ENCODE measurements at regions not wholly inside any gene's neighbourhood (a gene's known extent, or its start where the extent isn't known, plus 50 kb on each side); places are given as distances from the start of the nearest gene placed in this dataset.

DNA sequence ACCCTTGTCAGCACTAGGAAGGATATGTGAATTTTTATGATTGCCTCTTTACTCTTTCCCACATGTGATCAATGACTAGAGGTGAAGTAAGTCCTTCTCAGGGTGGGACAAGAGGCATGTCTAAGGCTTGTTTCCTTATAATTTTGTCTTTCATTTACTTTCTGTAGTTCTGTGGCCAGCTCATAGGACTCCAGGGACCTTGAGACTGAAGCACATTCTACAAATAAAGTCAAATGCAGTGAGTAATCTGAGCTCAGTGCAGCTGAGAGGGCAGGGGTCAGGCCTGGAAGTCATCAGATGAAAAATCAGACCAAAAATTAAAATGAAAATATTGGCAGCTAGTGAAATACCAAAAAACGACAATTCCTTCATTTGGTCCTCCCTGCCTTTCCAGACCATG, 424.7 kb upstream of the THBS1 start:
- no peaks in the 10 kb centered on the region for H3K27me3 ChIP-seq
- no peak for DNase-seq
- peaks cover 0 to 9% (median 0%) of the 10 kb centered on the region in 4 donors for H3K4me1 ChIP-seq
- H3K36me3 ChIP-seq, result no peaks in the 10 kb centered on the region
- TF ChIP-seq POLR2A (IDR thresholded peaks at IDR 0.05) (no peak), CTCF (IDR thresholded peaks at IDR 0.05) (no peak)
- no peaks in the 10 kb centered on the region for H3K9me3 ChIP-seq
- H3K27ac ChIP-seq, result no peak overlapping the region
- no peak overlapping the region for H3K4me3 ChIP-seq

DNA sequence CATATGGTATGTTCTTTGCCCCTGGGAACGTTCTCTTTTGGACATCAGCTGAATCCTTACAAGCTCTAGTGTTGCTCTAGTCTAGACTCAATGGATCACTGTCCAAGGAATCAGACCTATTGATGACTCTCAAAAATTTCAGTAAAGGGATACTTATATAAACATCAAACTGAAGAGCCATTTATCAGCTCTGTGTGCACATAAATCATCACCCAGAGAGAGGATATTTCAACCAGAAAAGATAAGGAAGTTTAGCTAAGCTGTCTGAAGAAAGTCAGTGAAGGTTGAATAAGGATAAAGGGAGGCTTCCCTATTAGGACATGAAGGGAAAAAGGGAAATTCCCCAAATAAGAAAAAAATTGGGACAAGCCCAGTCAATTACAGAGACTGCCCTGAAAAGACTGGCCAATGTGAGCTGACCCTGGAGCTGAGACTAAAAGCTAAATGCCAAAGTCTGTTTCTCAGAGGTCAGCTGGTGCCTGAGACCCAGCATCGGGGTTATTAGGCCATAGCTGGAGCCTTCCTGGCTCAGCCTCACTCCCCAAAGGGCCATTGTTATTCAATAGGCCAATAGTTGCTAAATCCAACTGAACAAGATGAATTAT, 424.1 kb upstream of the THBS1 start:
- TF ChIP-seq POLR2A (IDR thresholded peaks at IDR 0.05), result no peak
- TF ChIP-seq CTCF (IDR thresholded peaks at IDR 0.05), result no peak
- Histone ChIP-seq H3K36me3 (no peaks in the 10 kb centered on the region), H3K27ac (no peak overlapping the region), H3K27me3 (no peaks in the 10 kb centered on the region), H3K9me3 (no peaks in the 10 kb centered on the region), H3K4me3 (no peak overlapping the region), H3K4me1 (peaks cover 0 to 9% (median 0%) of the 10 kb centered on the region in 4 donors)
- no peak for DNase-seq

- Histone ChIP-seq H3K4me1 (peaks cover 0 to 9% (median 0%) of the 10 kb centered on the region in 4 donors), H3K27me3 (no peaks in the 10 kb centered on the region), H3K27ac (no peak overlapping the region), H3K9me3 (no peaks in the 10 kb centered on the region), H3K36me3 (no peaks in the 10 kb centered on the region), H3K4me3 (no peak overlapping the region)
- TF ChIP-seq POLR2A (IDR thresholded peaks at IDR 0.05) (no peak), CTCF (IDR thresholded peaks at IDR 0.05) (no peak)
- DNase-seq, result no peak
Observed at GRCh38 chr15:39157882-39158281, 423.0 kb upstream of the THBS1 start.

DNA sequence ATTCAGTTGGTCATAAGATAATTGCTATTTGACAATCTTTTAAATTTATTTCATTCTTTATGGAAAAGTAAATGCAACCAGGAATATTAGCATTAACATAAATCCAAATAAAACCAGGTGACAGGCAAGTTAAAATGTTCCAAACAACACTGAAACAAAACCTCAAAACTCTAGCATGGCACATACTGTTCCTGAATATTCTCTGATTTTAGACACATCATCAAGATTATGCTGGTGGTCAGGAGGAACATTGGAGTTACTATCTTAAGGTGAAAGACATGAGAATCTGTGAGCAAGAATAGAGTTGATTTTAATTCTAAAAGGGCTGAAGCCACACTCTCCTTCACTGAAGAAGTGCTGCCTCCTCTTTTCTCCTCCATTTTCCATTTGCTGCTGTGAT, 421.0 kb upstream of the THBS1 start:
- no peak overlapping the region for H3K4me3 ChIP-seq
- no peak for TF ChIP-seq POLR2A (IDR thresholded peaks at IDR 0.05)
- no peak for TF ChIP-seq CTCF (IDR thresholded peaks at IDR 0.05)
- no peak for DNase-seq
- H3K4me1 ChIP-seq, result peaks cover 0 to 4% (median 0%) of the 10 kb centered on the region in 4 donors
- H3K27me3 ChIP-seq, result no peaks in the 10 kb centered on the region
- H3K27ac ChIP-seq, result peak overlapping the region in 1 of 4 donors; percentile 4
- no peaks in the 10 kb centered on the region for H3K36me3 ChIP-seq
- H3K9me3 ChIP-seq, result no peaks in the 10 kb centered on the region

GRCh38 chr15:39161096-39161495, 419.8 kb upstream of the THBS1 start:
- DNase-seq, result no peak
- Histone ChIP-seq H3K36me3 (no peaks in the 10 kb centered on the region), H3K27ac (no peak overlapping the region), H3K4me1 (no peaks in the 10 kb centered on the region), H3K27me3 (no peaks in the 10 kb centered on the region), H3K4me3 (no peak overlapping the region), H3K9me3 (no peaks in the 10 kb centered on the region)
- TF ChIP-seq CTCF (IDR thresholded peaks at IDR 0.05) (no peak), POLR2A (IDR thresholded peaks at IDR 0.05) (no peak)
